ENCODE measurements at regions not wholly inside any gene's neighbourhood (a gene's known extent, or its start where the extent isn't known, plus 50 kb on each side); places are given as distances from the start of the nearest gene placed in this dataset.

GRCh38 chr10:36038316-36038955, 396.3 kb upstream of the FZD8 start:
- no peaks in the 10 kb centered on the region for H3K79me1 ChIP-seq (ENCODE audit: low read depth, low read length)
- no peak overlapping the region for H2BK120ac ChIP-seq (replicated peaks; ENCODE audit: low read depth, low read length)
- H2BK12ac ChIP-seq (ENCODE audit: low read depth, low read length): no peak overlapping the region
- no peak overlapping the region for H4K91ac ChIP-seq (replicated peaks; ENCODE audit: insufficient read length, low read length)
- no peak overlapping the region for H3K9ac ChIP-seq (replicated peaks in 1 of 4; ENCODE audit: extremely low read depth in 1 of 4, low read depth in 3 of 4, low read length in 3 of 4)
- no peak overlapping the region for H2AFZ ChIP-seq (ENCODE audit: low read length)
- no peaks in the 10 kb centered on the region for H3K23me2 ChIP-seq (ENCODE audit: low read depth, low read length)
- no peaks in the 10 kb centered on the region for H3K36me3 ChIP-seq (ENCODE audit: control insufficient read depth in 2 of 4, insufficient read depth in 4 of 4, low read length in 3 of 4)
- no peak overlapping the region for H4K5ac ChIP-seq (ENCODE audit: insufficient read length, low read depth, low read length)
- no peak overlapping the region for H4K8ac ChIP-seq (ENCODE audit: extremely low read depth, insufficient read depth, low read length)
- H3K4me1 ChIP-seq (replicated peaks in 1 of 4; ENCODE audit: control insufficient read depth in 3 of 4, insufficient read depth in 4 of 4, low read length in 3 of 4): peaks cover 0 to 5% (median 0%) of the 10 kb centered on the region in 4 experiments; a peak in 1 of 7 replicates
- H3K4me2 ChIP-seq (ENCODE audit: insufficient read depth in 1 of 2, low read depth in 2 of 2, low read length in 2 of 2): no peak overlapping the region
- no peak overlapping the region for H3K27ac ChIP-seq (ENCODE audit: low read depth, low read length)
- no peak for DNase-seq (ENCODE audit: low read depth in 1 of 2, low spot score in 2 of 2)
- H2BK15ac ChIP-seq (ENCODE audit: low read length): no peak overlapping the region
- H3K79me2 ChIP-seq (ENCODE audit: control insufficient read depth in 1 of 2, insufficient read depth in 2 of 2, low read length in 2 of 2): no peaks in the 10 kb centered on the region
- H2BK20ac ChIP-seq (ENCODE audit: low read length): no peak overlapping the region
- no peak overlapping the region for H2AK5ac ChIP-seq (ENCODE audit: low read depth, low read length)
- no peak overlapping the region for H3K4ac ChIP-seq (replicated peaks; ENCODE audit: insufficient read length, low read depth, low read length)
- no peak overlapping the region for H3K18ac ChIP-seq (ENCODE audit: extremely low read depth, low read length)
- no peak overlapping the region for H2BK5ac ChIP-seq (ENCODE audit: low read depth, low read length)
- WGBS, 2 experiments (ENCODE audit: extremely low coverage in 1 of 2, insufficient coverage in 1 of 2, insufficient read length in 1 of 2, insufficient replicate concordance in 2 of 2, low coverage in 1 of 2, low lambda C conversion rate in 2 of 2, missing lambda C conversion rate in 1 of 2): 85% methylated on average over 3 of the region's 3 CpGs; no CpG with 5 or more reads in 1 of the 2 experiments
- no peak overlapping the region for H3K23ac ChIP-seq (ENCODE audit: insufficient read length)
- CTCF ChIA-PET (ENCODE audit: partially characterized antibody): interaction anchor here (1.3 kb wide), 1 partner anchor 403 kb away, joined by 4 read pairs; no protein-coding TSS in a partner anchor
- H3K56ac ChIP-seq (replicated peaks; ENCODE audit: insufficient read length, low read depth, low read length): no peak overlapping the region
- H3K27me3 ChIP-seq (replicated peaks in 1 of 4; ENCODE audit: control insufficient read depth in 3 of 4, extremely low read depth in 1 of 4, insufficient read depth in 3 of 4, low read length in 3 of 4): no peaks in the 10 kb centered on the region
- no peaks in the 10 kb centered on the region for H4K20me1 ChIP-seq (replicated peaks in 1 of 2; ENCODE audit: control insufficient read depth in 1 of 2, insufficient read depth in 2 of 2, low read length in 2 of 2)
- POLR2A ChIA-PET (ENCODE audit: partially characterized antibody): no interaction called here
- H3K14ac ChIP-seq (ENCODE audit: insufficient read length): no peak overlapping the region
- H3K4me3 ChIP-seq (ENCODE audit: extremely low read depth in 1 of 4, insufficient read depth in 2 of 4, low read depth in 3 of 4, low read length in 4 of 4): no peak overlapping the region
- no peak for FAIRE-seq
- no peaks in the 10 kb centered on the region for H3K9me3 ChIP-seq (ENCODE audit: insufficient read depth in 2 of 2, low read depth in 1 of 2, low read length in 1 of 2)
- no peak for TF ChIP-seq SIN3A (conservative IDR thresholded peaks at IDR 0.05 in 1 of 2, IDR thresholded peaks at IDR 0.05 in 1 of 2; ENCODE audit: low read depth in 1 of 2, low read length in 2 of 2)
- TF ChIP-seq BCL11A (IDR thresholded peaks at IDR 0.05; ENCODE audit: low read depth in 2 of 2, low read length in 2 of 2): no peak
- no peak for TF ChIP-seq TAF7 (optimal IDR thresholded peaks at IDR 0.05; ENCODE audit: borderline replicate concordance, low read depth, low read length)
